K562 (cell line): ENCODE measurements at regions not wholly inside any gene's neighbourhood (a gene's known extent, or its start where the extent isn't known, plus 50 kb on each side); places are given as distances from the start of the nearest gene placed in this dataset.

Source experiments
- ATAC-seq: fragments of 200-7000 bp; cut with Tn5 transposase; 3 replicates; pipeline ENCODE4 v1.9.1; 2020; ENCODE audit warnings: moderate library complexity
- BruUV-seq: library from RNA; stranded (reverse); fragments of 400-500 nt; replicated peaks from 2 replicates; lab custom pipeline; 2021; lab: Mats Ljungman, UMichigan
- CTCF ChIA-PET: fragments of 300-600 bp; formaldehyde crosslinking; extraction: SDS; loops from one replicate; lab custom pipeline; 2021; ENCODE audit warnings: low intra/inter-chr PET ratio; lab: Yijun Ruan, JAX
- POLR2A ChIA-PET: fragments of 300-600, 350-650 bp; sonication (Branson Sonifier 250); formaldehyde crosslinking; extraction: SDS; loops from one replicate; lab custom pipeline; 2021; ENCODE audit warnings: antibody characterized with exemption, inconsistent platforms; lab: Yijun Ruan, JAX
- DNase-seq, 4 experiments: peaks; one replicate each; pipeline versions ENCODE4 v3.0.0 to v3.0.0-alpha.2; 2011 to 2018; ENCODE audit warnings: low spot score in 3 of 4, mixed read lengths in 3 of 4; ENCODE audit errors: extremely low read depth in 1 of 4
- FAIRE-seq: peaks from 2 replicates; lab custom pipeline; 2011; peaks lifted over from hg19 to GRCh38; lab: Jason Lieb, UNC
- H2AFZ ChIP-seq: 2 replicates; pipeline ENCODE4 v1.6.0; 2011; ENCODE audit warnings: low read depth, low read length, control low read depth, inconsistent platforms
- H3K27ac ChIP-seq: fragments of 200-600 bp; 3 replicates; pipeline ENCODE4 v1.8.0; 2011; ENCODE audit warnings: low read depth, mild to moderate bottlenecking, control low read depth, inconsistent platforms, low read length, moderate library complexity, mixed read lengths; ENCODE audit errors: extremely low read depth
- H3K27me3 ChIP-seq, 2 experiments: fragments of 300-600 bp in 1 of 2; 2 replicates in 1 of 2; 3 replicates in 1 of 2; pipeline versions ENCODE4 v1.6.0 to v1.8.0; 2011; ENCODE audit warnings: inconsistent platforms in 2 of 2, low read length in 2 of 2, mild to moderate bottlenecking in 1 of 2, mixed read lengths in 1 of 2, moderate library complexity in 1 of 2; ENCODE audit not compliant: control insufficient read depth in 2 of 2, insufficient read depth in 2 of 2
- H3K36me3 ChIP-seq: fragments of 300-600 bp; 3 replicates; pipeline ENCODE4 v1.8.0; 2011; ENCODE audit warnings: mild to moderate bottlenecking, low read length, inconsistent platforms; ENCODE audit not compliant: control insufficient read depth, insufficient read depth
- H3K4me1 ChIP-seq, 2 experiments: fragments of 200-600 bp in 1 of 2; replicated peaks in 1 of 2; 2 replicates in 1 of 2; 3 replicates in 1 of 2; pipeline versions ENCODE4 v1.5.1 to v1.8.0; 2011; ENCODE audit warnings: inconsistent platforms in 2 of 2, low read length in 2 of 2, mild to moderate bottlenecking in 1 of 2, mixed read lengths in 1 of 2, moderate library complexity in 1 of 2; ENCODE audit not compliant: control insufficient read depth in 2 of 2, insufficient read depth in 2 of 2
- H3K4me2 ChIP-seq: 2 replicates; pipeline ENCODE4 v1.6.1; 2011; ENCODE audit warnings: low read length, control low read depth, inconsistent platforms, mixed read lengths; ENCODE audit not compliant: insufficient read depth
- H3K4me3 ChIP-seq: fragments of 200-600 bp; sonication (generic), shearing (Covaris generic); 2 replicates; pipeline ENCODE4 v1.5.1; 2016; ENCODE audit warnings: control low read depth, inconsistent platforms
- H3K79me2 ChIP-seq: fragments of 200-600 bp; 3 replicates; pipeline ENCODE4 v1.8.0; 2011; ENCODE audit warnings: low read length, inconsistent platforms; ENCODE audit not compliant: control insufficient read depth, insufficient read depth
- H3K9ac ChIP-seq, 2 experiments: 2 replicates each; pipeline versions ENCODE4 v1.6.0 to v1.6.1; 2011; ENCODE audit warnings: low read depth in 2 of 2, low read length in 2 of 2, control low read depth in 1 of 2, inconsistent platforms in 1 of 2, mild to moderate bottlenecking in 1 of 2, mixed read lengths in 1 of 2; ENCODE audit not compliant: insufficient read depth in 1 of 2
- H3K9me1 ChIP-seq: one replicate; pipeline ENCODE4 v1.6.0; 2011; ENCODE audit warnings: inconsistent platforms, mild to moderate bottlenecking, low read length, moderate library complexity; ENCODE audit not compliant: control insufficient read depth, insufficient read depth
- H3K9me3 ChIP-seq: replicated peaks from 2 replicates; pipeline ENCODE4 v1.5.1; 2011; ENCODE audit warnings: low read depth, low read length, inconsistent platforms; ENCODE audit not compliant: control insufficient read depth, insufficient read depth
- H4K20me1 ChIP-seq: replicated peaks from 2 replicates; pipeline ENCODE4 v1.6.1; 2011; ENCODE audit warnings: low read length, inconsistent platforms, mixed read lengths; ENCODE audit not compliant: control insufficient read depth, insufficient read depth
- CHAMP1 ChIP-seq: fragments of 450-650 bp; IDR thresholded peaks from 2 replicates; pipeline ENCODE4 v1.6.1; 2016; ENCODE audit warnings: mild to moderate bottlenecking
- CLOCK ChIP-seq: fragments of 250-450 bp; sonication (Bioruptor Pico); IDR thresholded peaks from 2 replicates; pipeline ENCODE4 v1.4.0; 2020; ENCODE audit warnings: mild to moderate bottlenecking, moderate library complexity, borderline replicate concordance
- FOS ChIP-seq: IDR thresholded peaks from 3 replicates; pipeline ENCODE4 v1.6.1; 2011; ENCODE audit not compliant: insufficient read length; ENCODE audit errors: extremely low read depth
- HDAC6 ChIP-seq: IDR thresholded peaks from 2 replicates; pipeline ENCODE4 v1.6.1; 2012; ENCODE audit warnings: low read depth, mild to moderate bottlenecking, control low read depth, inconsistent platforms, low read length, moderate library complexity
- HMGN3 ChIP-seq: IDR thresholded peaks from 2 replicates; pipeline ENCODE4 v1.6.1; 2011; ENCODE audit warnings: borderline replicate concordance, low read depth, mild to moderate bottlenecking, mixed read lengths, low read length; ENCODE audit not compliant: insufficient read length; ENCODE audit errors: extremely low read depth
- IRF1 ChIP-seq: sonication (generic); formaldehyde crosslinking; IDR thresholded peaks from 2 replicates; pipeline ENCODE4 v1.8.0; 2022; ENCODE audit warnings: missing genetic modification reagents, mild to moderate bottlenecking, borderline replicate concordance
- LARP7 ChIP-seq: fragments of 450-650 bp; IDR thresholded peaks from 2 replicates; pipeline ENCODE4 v1.6.1; 2016
- MITF ChIP-seq: IDR thresholded peaks from 2 replicates; pipeline ENCODE4 v1.6.1; 2014; ENCODE audit warnings: antibody characterized with exemption
- NFIX ChIP-seq: fragments of 250-450 bp; sonication (Bioruptor Pico); IDR thresholded peaks from 2 replicates; pipeline ENCODE4 v1.4.0; 2020; ENCODE audit warnings: low read depth, mild to moderate bottlenecking, moderate library complexity
- OTX1 ChIP-seq: fragments of 450-650 bp; formaldehyde crosslinking; IDR thresholded peaks from 2 replicates; pipeline ENCODE4 v1.4.0; 2022; ENCODE audit warnings: mild to moderate bottlenecking
- SIX5 ChIP-seq, 2 experiments: IDR thresholded peaks; 2 replicates each; pipeline ENCODE4 v1.6.1; 2011; ENCODE audit warnings: low read length in 2 of 2, borderline replicate concordance in 1 of 2, low read depth in 1 of 2, mild to moderate bottlenecking in 1 of 2, moderate library complexity in 1 of 2; ENCODE audit not compliant: insufficient read depth in 1 of 2
- TAF9B ChIP-seq: fragments of 450-650 bp; IDR thresholded peaks from 2 replicates; pipeline ENCODE4 v1.6.1; 2018; ENCODE audit warnings: mild to moderate bottlenecking; ENCODE audit not compliant: partially characterized antibody
- TBL1XR1 ChIP-seq, 2 experiments: IDR thresholded peaks; 2 replicates each; pipeline ENCODE4 v1.6.1; 2012; ENCODE audit warnings: improper control_type of control experiment in 2 of 2, low read length in 2 of 2, mild to moderate bottlenecking in 1 of 2
- TCF7 ChIP-seq: sonication (generic); IDR thresholded peaks from 2 replicates; pipeline ENCODE4 v1.6.1; 2016; ENCODE audit warnings: antibody characterized with exemption, borderline replicate concordance
- XRCC5 ChIP-seq: fragments of 200-400 bp; formaldehyde crosslinking; IDR thresholded peaks from 2 replicates; pipeline ENCODE4 v1.6.1; 2017; ENCODE audit warnings: low read depth, mild to moderate bottlenecking, low read length
- ZFP1 ChIP-seq: fragments of 450-650 bp; formaldehyde crosslinking; IDR thresholded peaks from 2 replicates; pipeline ENCODE4 v1.4.0; 2020; ENCODE audit warnings: mild to moderate bottlenecking, mixed read lengths
- WGBS: fragments of 100-300 bp; shearing (Covaris generic); methylation state at CpG from one replicate; pipeline ENCODE4 v1.1.6; 2016; ENCODE audit warnings: low coverage, mixed read lengths; ENCODE audit not compliant: insufficient coverage; ENCODE audit errors: missing lambda C conversion rate; 5-methylcytosine and 5-hydroxymethylcytosine counted together
- in situ Hi-C: fragments of 300-500 bp; cut with MboI; formaldehyde crosslinking; loops from 4 replicates; pipeline ENCODE4 v1.15.0; 2018; ENCODE audit warnings: inconsistent platforms, mixed read lengths
- intact Hi-C: fragments of 100-400 bp; cut with micrococcal nuclease; formaldehyde crosslinking; loops from 2 replicates; pipeline ENCODE4 v1.14.2; 2022

- no peaks in the 10 kb centered on the region for H3K9me3 ChIP-seq
- no peak overlapping the region for H3K4me2 ChIP-seq
- no peak overlapping the region for H3K27ac ChIP-seq
- no peak overlapping the region for H3K4me3 ChIP-seq
- ATAC-seq (no peak), DNase-seq (no peak), FAIRE-seq (no peak)
- CTCF ChIA-PET, result no interaction called here
- H3K27me3 ChIP-seq, result no peaks in the 10 kb centered on the region
- intact Hi-C loops (no loop called here), in situ Hi-C loops (no loop called here)
- H2AFZ ChIP-seq, result no peak overlapping the region
- H3K9me1 ChIP-seq, result no peaks in the 10 kb centered on the region
- H3K9ac ChIP-seq, result no peak overlapping the region
- no peaks in the 10 kb centered on the region for H3K4me1 ChIP-seq
- no peaks in the 10 kb centered on the region for H3K79me2 ChIP-seq
- BruUV-seq, result no TSS peak
- WGBS, result 0% methylated on average over 9 of the region's 9 CpGs
- POLR2A ChIA-PET, result no interaction called here
- no peaks in the 10 kb centered on the region for H4K20me1 ChIP-seq
- no peaks in the 10 kb centered on the region for H3K36me3 ChIP-seq
- no peak for TF ChIP-seq TAF9B
- TF ChIP-seq CHAMP1, result no peak
- TF ChIP-seq OTX1, result no peak
- no peak for TF ChIP-seq ZFP1
- TF ChIP-seq NFIX, result no peak
- TF ChIP-seq IRF1 (CRISPR knock-in tag), result no peak
- no peak for TF ChIP-seq XRCC5
- TF ChIP-seq SIX5 (IDR thresholded peaks at IDR 0.05; ENCODE audit: borderline replicate concordance in 1 of 2, insufficient read depth in 1 of 2, low read depth in 1 of 2, low read length in 2 of 2), result no peak
- TF ChIP-seq LARP7, result no peak
- no peak for TF ChIP-seq HMGN3
- TF ChIP-seq TCF7, result no peak
- TF ChIP-seq HDAC6, result no peak
- no peak for TF ChIP-seq CLOCK (CRISPR knock-in tag)
- no peak for TF ChIP-seq FOS
- TF ChIP-seq TBL1XR1 (IDR thresholded peaks at IDR 0.05; ENCODE audit: low read length in 2 of 2), result no peak
- no peak for TF ChIP-seq MITF
Observed at GRCh38 chr14:59069163-59069854, 119.2 kb upstream of the DAAM1 start.
